Progenitor cell of endocrine pancreas (in vitro differentiated cells): ENCODE measurements at regions not wholly inside any gene's neighbourhood (a gene's known extent, or its start where the extent isn't known, plus 50 kb on each side); places are given as distances from the start of the nearest gene placed in this dataset.

Experiments used
- DNase-seq: peaks from one replicate; pipeline ENCODE4 v3.0.0; 2021; ENCODE audit warnings: low spot score; ENCODE audit not compliant: unreplicated experiment
- H3K27ac Mint-ChIP-seq: 2 replicates; pipeline ENCODE4 v1.8.0; 2021; ENCODE audit warnings: mild to moderate bottlenecking, moderate library complexity, mixed read lengths
- H3K27me3 Mint-ChIP-seq: 2 replicates; pipeline ENCODE4 v1.8.0; 2021; ENCODE audit warnings: mixed read lengths
- H3K36me3 Mint-ChIP-seq: 2 replicates; pipeline ENCODE4 v1.8.0; 2022; ENCODE audit warnings: mixed read lengths; ENCODE audit not compliant: insufficient read depth
- H3K4me1 Mint-ChIP-seq: 2 replicates; pipeline ENCODE4 v1.8.0; 2021; ENCODE audit warnings: low read depth, mixed read lengths
- H3K4me3 Mint-ChIP-seq: 2 replicates; pipeline ENCODE4 v1.8.0; 2021; ENCODE audit warnings: low read depth, mild to moderate bottlenecking, moderate library complexity, mixed read lengths
- H3K9me3 Mint-ChIP-seq: 2 replicates; pipeline ENCODE4 v1.8.0; 2021; ENCODE audit warnings: low read depth, mixed read lengths
- CTCF ChIP-seq: fragments of 200-600 bp; sonication (generic); IDR thresholded peaks from one replicate; pipeline ENCODE4 v1.5.0; 2021; ENCODE audit warnings: antibody characterized with exemption, mild to moderate bottlenecking; ENCODE audit not compliant: unreplicated experiment

GRCh38 chr9:129264388-129264787 lies 86.3 kb upstream of the IER5L start:
- Mint-ChIP-seq H3K4me1 (no peaks in the 10 kb centered on the region), H3K36me3 (no peaks in the 10 kb centered on the region), H3K27me3 (peaks cover 44% of the 10 kb centered on the region), H3K27ac (no peak overlapping the region), H3K9me3 (no peaks in the 10 kb centered on the region), H3K4me3 (no peak overlapping the region)
- no peak for TF ChIP-seq CTCF
- no peak for DNase-seq

GRCh38 chr9:129263836-129264235 lies 85.8 kb upstream of the IER5L start:
- Mint-ChIP-seq H3K4me1 (peaks cover 2% of the 10 kb centered on the region), H3K36me3 (no peaks in the 10 kb centered on the region), H3K27ac (no peak overlapping the region), H3K4me3 (no peak overlapping the region), H3K9me3 (no peaks in the 10 kb centered on the region), H3K27me3 (peaks cover 49% of the 10 kb centered on the region)
- no peak for DNase-seq
- TF ChIP-seq CTCF = no peak

GRCh38 chr9:129262261-129262660 lies 84.2 kb upstream of the IER5L start:
- Mint-ChIP-seq H3K27me3 (peaks cover 60% of the 10 kb centered on the region), H3K36me3 (no peaks in the 10 kb centered on the region), H3K9me3 (no peaks in the 10 kb centered on the region), H3K4me1 (peaks cover 2% of the 10 kb centered on the region), H3K27ac (no peak overlapping the region), H3K4me3 (no peak overlapping the region)
- no peak for TF ChIP-seq CTCF
- DNase-seq = no peak

- DNase-seq = no peak
- H3K4me1 Mint-ChIP-seq = peaks cover 2% of the 10 kb centered on the region
- H3K27ac Mint-ChIP-seq = no peak overlapping the region
- no peak overlapping the region for H3K4me3 Mint-ChIP-seq
- H3K9me3 Mint-ChIP-seq = no peaks in the 10 kb centered on the region
- peaks cover 75% of the 10 kb centered on the region for H3K27me3 Mint-ChIP-seq
- no peaks in the 10 kb centered on the region for H3K36me3 Mint-ChIP-seq
- TF ChIP-seq CTCF = no peak
These were observed 81.3 kb upstream of the IER5L start for GRCh38 chr9:129259375-129259774.

- Mint-ChIP-seq H3K4me3 (no peak overlapping the region), H3K27me3 (peaks cover 80% of the 10 kb centered on the region)
- DNase-seq = no peak
These were observed 80.8 kb upstream of the IER5L start for GRCh38 chr9:129258823-129259301.

More at GRCh38 chr9:129258823-129259301, 80.8 kb upstream of the IER5L start:
- no peak for TF ChIP-seq CTCF
- H3K27ac Mint-ChIP-seq = no peak overlapping the region
- no peaks in the 10 kb centered on the region for H3K36me3 Mint-ChIP-seq
- H3K9me3 Mint-ChIP-seq = no peaks in the 10 kb centered on the region
- peaks cover 2% of the 10 kb centered on the region for H3K4me1 Mint-ChIP-seq
